ENCODE measurements at regions not wholly inside any gene's neighbourhood (a gene's known extent, or its start where the extent isn't known, plus 50 kb on each side); places are given as distances from the start of the nearest gene placed in this dataset.

DNA sequence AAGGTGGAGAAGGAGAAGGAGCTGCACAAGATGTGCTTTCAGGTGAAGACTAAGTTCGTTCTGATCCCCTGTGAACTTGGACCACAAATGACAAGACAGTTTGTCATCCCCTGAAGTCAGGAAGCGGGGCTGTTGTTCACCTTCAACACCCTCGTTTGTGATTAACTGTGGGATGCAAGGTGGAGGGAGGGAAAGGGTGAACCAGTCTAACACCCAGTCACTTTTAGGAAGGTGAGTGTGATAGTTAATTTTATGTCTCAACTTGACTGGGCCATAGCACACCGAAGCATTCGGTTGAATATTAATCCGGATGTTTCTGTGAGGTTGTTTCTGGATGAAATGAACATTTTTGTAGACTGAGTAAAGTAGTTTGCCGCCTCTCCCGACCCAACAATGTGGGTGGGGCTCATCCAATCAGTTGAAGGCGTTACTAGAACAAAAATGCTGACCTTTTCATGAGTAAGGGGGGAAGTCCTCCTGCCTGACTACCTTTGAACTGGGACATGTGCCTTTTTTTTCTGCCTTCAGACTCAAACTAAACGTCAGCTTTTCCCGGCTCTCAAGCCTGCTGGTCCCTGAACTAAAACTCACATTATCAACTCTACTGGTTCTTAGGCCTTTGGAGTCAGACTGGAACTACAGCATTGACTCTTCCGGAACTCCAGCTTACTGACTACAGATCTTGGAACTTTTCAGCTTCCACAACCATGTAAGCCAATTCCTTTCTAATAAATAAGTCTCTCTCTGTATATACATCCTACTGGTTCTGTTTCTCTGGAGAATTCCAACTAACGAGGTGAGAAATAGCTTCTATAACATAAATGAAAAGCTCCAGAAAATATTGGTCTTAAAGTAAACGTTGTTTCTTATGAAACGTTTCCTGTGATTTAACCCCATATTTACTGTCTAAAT, 264.0 kb upstream of the SLITRK3 start:
- DNase-seq = no peak
- no peak for ATAC-seq
- TF ChIP-seq, protein P1, sequence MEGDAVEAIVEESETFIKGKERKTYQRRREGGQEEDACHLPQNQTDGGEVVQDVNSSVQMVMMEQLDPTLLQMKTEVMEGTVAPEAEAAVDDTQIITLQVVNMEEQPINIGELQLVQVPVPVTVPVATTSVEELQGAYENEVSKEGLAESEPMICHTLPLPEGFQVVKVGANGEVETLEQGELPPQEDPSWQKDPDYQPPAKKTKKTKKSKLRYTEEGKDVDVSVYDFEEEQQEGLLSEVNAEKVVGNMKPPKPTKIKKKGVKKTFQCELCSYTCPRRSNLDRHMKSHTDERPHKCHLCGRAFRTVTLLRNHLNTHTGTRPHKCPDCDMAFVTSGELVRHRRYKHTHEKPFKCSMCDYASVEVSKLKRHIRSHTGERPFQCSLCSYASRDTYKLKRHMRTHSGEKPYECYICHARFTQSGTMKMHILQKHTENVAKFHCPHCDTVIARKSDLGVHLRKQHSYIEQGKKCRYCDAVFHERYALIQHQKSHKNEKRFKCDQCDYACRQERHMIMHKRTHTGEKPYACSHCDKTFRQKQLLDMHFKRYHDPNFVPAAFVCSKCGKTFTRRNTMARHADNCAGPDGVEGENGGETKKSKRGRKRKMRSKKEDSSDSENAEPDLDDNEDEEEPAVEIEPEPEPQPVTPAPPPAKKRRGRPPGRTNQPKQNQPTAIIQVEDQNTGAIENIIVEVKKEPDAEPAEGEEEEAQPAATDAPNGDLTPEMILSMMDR (IDR thresholded peaks at IDR 0.05) = no peak

DNA sequence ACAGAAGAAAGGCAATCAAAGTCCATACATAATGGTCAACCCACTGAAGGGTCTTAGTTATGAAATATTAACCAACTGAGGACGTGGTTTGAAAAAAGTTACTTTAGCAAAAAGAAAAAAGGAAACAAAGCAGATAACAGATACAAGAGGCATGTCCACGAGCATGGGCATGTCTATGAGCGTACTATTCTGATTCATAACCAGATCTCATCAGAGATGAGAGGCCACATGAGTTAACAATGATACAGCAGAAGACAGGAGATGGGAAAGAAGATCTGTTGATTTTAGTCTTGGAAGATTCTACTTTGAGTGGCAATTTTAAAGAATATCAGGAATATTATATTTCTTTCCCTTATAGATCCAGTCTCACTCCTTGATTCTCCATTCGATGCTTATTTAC, 262.9 kb upstream of the SLITRK3 start:
- no peak for ATAC-seq
- intact Hi-C loops (cut with DNase I, micrococcal nuclease) = no loop called here
- DNase-seq = no peak
- Histone ChIP-seq H3K9me3 (no peaks in the 10 kb centered on the region), H3K4me3 (no peak overlapping the region), H3K36me3 (ENCODE audit: low read depth) (no peaks in the 10 kb centered on the region), H3K4me1 (ENCODE audit: low read depth) (no peaks in the 10 kb centered on the region)
- TF ChIP-seq, protein P1 (IDR thresholded peaks at IDR 0.05) = no peak

More for the DNA sequence above, 264.0 kb upstream of the SLITRK3 start:
- no peaks in the 10 kb centered on the region for H3K9me3 ChIP-seq
- no peaks in the 10 kb centered on the region for H3K36me3 ChIP-seq (ENCODE audit: low read depth)
- H3K4me3 ChIP-seq = no peak overlapping the region
- intact Hi-C loops (cut with DNase I, micrococcal nuclease) = no loop called here
- H3K4me1 ChIP-seq (ENCODE audit: low read depth) = no peaks in the 10 kb centered on the region

DNA sequence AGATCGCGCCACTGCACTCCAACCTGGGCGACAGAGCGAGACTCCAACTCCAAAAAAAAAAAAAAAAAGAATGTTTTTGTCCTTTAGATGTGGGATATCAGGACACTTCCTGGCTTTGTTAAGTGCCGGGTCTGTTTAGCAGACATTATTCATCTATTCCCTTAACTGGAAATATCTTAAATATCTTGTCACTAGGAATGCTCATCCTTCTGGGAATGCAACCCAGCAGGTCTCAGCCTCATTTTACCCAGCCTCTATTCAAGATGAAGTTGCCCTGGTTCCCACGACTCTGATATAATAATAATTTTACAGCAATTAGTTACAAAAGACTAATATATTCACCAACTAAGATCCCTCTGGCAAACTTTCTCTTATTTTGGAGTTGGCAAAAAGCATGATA, 260.9 kb upstream of the SLITRK3 start:
- no peaks in the 10 kb centered on the region for H3K9me3 ChIP-seq
- no peak for ATAC-seq
- TF ChIP-seq, protein P1 (IDR thresholded peaks at IDR 0.05) = no peak
- H3K4me3 ChIP-seq = no peak overlapping the region
- no peaks in the 10 kb centered on the region for H3K36me3 ChIP-seq (ENCODE audit: low read depth)
- no peak for DNase-seq
- no peaks in the 10 kb centered on the region for H3K4me1 ChIP-seq (ENCODE audit: low read depth)
- intact Hi-C loops (cut with DNase I, micrococcal nuclease) = no loop called here

DNA sequence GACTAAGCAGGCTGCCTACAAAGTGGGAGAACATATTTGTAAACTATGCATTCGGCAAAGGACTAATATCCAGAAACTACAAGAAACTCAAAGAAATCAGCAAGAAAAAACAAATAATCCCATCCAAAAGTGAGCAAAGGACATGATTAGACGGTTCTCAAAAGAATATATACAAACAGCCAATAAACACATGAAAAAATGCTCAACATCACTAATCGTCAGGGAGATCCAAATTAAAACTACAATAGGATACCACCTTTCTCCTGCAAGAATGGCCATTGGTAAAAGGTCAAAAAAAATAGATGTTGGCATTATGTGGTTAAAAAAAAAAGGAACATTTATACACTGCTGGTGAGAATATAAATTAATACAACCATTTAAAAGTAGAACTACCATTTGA, 259.6 kb upstream of the SLITRK3 start:
- TF ChIP-seq, protein P1 (IDR thresholded peaks at IDR 0.05) = no peak
- no peaks in the 10 kb centered on the region for H3K9me3 ChIP-seq
- intact Hi-C loops (cut with DNase I, micrococcal nuclease) = no loop called here
- no peak overlapping the region for H3K4me3 ChIP-seq
- no peaks in the 10 kb centered on the region for H3K4me1 ChIP-seq (ENCODE audit: low read depth)
- H3K36me3 ChIP-seq (ENCODE audit: low read depth) = no peaks in the 10 kb centered on the region
- DNase-seq (no peak), ATAC-seq (no peak)

DNA sequence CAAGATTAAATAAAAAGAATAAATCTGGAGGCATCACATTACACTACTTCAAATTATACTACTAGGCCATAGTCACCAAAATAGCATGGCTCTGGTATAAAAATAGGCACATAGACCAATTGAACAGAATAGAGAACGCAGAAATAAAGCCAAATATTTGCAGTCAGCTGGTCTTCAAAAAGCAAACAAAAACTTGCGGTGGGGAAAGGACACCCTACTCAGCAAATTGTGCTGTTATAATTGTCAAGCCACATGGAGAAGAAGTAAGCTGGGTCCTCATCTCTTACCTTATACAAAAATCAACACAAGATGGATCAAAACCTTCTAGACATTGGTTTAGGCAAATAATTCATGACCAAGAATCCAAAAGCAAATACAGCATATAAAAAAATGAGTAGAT, 259.2 kb upstream of the SLITRK3 start:
- Histone ChIP-seq H3K4me1 (ENCODE audit: low read depth) (no peaks in the 10 kb centered on the region), H3K4me3 (no peak overlapping the region), H3K9me3 (no peaks in the 10 kb centered on the region), H3K36me3 (ENCODE audit: low read depth) (no peaks in the 10 kb centered on the region)
- ATAC-seq (no peak), DNase-seq (no peak)
- intact Hi-C loops (cut with DNase I, micrococcal nuclease) = no loop called here
- TF ChIP-seq, protein P1 (IDR thresholded peaks at IDR 0.05) = no peak
